GM10248 (cell line): ENCODE measurements at regions not wholly inside any gene's neighbourhood (a gene's known extent, or its start where the extent isn't known, plus 50 kb on each side); places are given as distances from the start of the nearest gene placed in this dataset.

Experiments
- CTCF ChIA-PET: fragments of 300-600 bp; sonication (Branson Sonifier 250); formaldehyde crosslinking; extraction: SDS; loops from one replicate; lab custom pipeline; 2021; ENCODE audit warnings: antibody characterized with exemption; lab: Yijun Ruan, JAX
- POLR2A ChIA-PET: fragments of 350-650 bp; sonication (Branson Sonifier 250); formaldehyde crosslinking; extraction: SDS; loops from one replicate; lab custom pipeline; 2020; ENCODE audit warnings: antibody characterized with exemption; lab: Yijun Ruan, JAX
- DNase-seq: peaks from one replicate; pipeline ENCODE4 v3.0.0; 2012; ENCODE audit errors: extremely low spot score
- CTCF ChIP-seq: IDR thresholded peaks from 2 replicates; pipeline ENCODE4 v1.5.1; 2012; ENCODE audit warnings: mild to moderate bottlenecking, low read depth; ENCODE audit errors: extremely low read depth, missing control alignments, control extremely low read depth

GRCh38 chr11:13110145-13110544, 101.0 kb downstream of the RASSF10 start:
- no peak for DNase-seq
- ChIA-PET CTCF (interaction anchor here (0.9 kb wide), 1 partner anchor 14 kb away, joined by 3 read pairs; no protein-coding TSS in a partner anchor), POLR2A (no interaction called here)
- no peak for TF ChIP-seq CTCF

- DNase-seq: no peak
- CTCF ChIA-PET: no interaction called here
- TF ChIP-seq CTCF: no peak
- POLR2A ChIA-PET: no interaction called here
Observed at GRCh38 chr11:13110929-13111812, 102.1 kb downstream of the RASSF10 start.

GRCh38 chr11:13111813-13112130, 102.7 kb downstream of the RASSF10 start:
- ChIA-PET CTCF (no interaction called here), POLR2A (no interaction called here)
- TF ChIP-seq CTCF: no peak
- no peak for DNase-seq

GRCh38 chr11:13114566-13115379, 105.7 kb downstream of the RASSF10 start:
- TF ChIP-seq CTCF: no peak
- no peak for DNase-seq
- ChIA-PET POLR2A (no interaction called here), CTCF (interaction anchor here (1.2 to 1.4 kb wide), 2 partner anchors 17 to 19 kb away, joined by 3 read pairs; no protein-coding TSS in a partner anchor)

GRCh38 chr11:13115380-13115675, 106.2 kb downstream of the RASSF10 start:
- TF ChIP-seq CTCF: no peak
- DNase-seq: no peak
- POLR2A ChIA-PET: no interaction called here
- CTCF ChIA-PET: interaction anchor here (1.4 kb wide), 1 partner anchor 18 kb away, joined by 3 read pairs; no protein-coding TSS in a partner anchor

GRCh38 chr11:13116491-13116890, 107.4 kb downstream of the RASSF10 start:
- POLR2A ChIA-PET: no interaction called here
- DNase-seq: no peak
- no peak for TF ChIP-seq CTCF
- CTCF ChIA-PET: no interaction called here
